ENCODE measurements at regions not wholly inside any gene's neighbourhood (a gene's known extent, or its start where the extent isn't known, plus 50 kb on each side); places are given as distances from the start of the nearest gene placed in this dataset.

GRCh38 chr4:187544461-187545053, 451.0 kb upstream of the ZFP42 start:
- DNase-seq: no peak

- DNase-seq: no peak
Measured at GRCh38 chr4:187547316-187547715, 448.3 kb upstream of the ZFP42 start.

GRCh38 chr4:187550256-187550950, 445.2 kb upstream of the ZFP42 start:
- DNase-seq: peak; percentile 20

- no peak for DNase-seq
Measured at GRCh38 chr4:187552781-187553180, 442.8 kb upstream of the ZFP42 start.

- no peak for DNase-seq
Measured at GRCh38 chr4:187555174-187555573, 440.4 kb upstream of the ZFP42 start.

- DNase-seq: no peak
Measured at GRCh38 chr4:187558391-187558790, 437.2 kb upstream of the ZFP42 start.

- DNase-seq: no peak
Measured at GRCh38 chr4:187562345-187562744, 433.2 kb upstream of the ZFP42 start.

GRCh38 chr4:187565416-187565815, 430.2 kb upstream of the ZFP42 start:
- DNase-seq: no peak

GRCh38 chr4:187569871-187570270, 425.7 kb upstream of the ZFP42 start:
- no peak for DNase-seq

- DNase-seq: no peak
Measured at GRCh38 chr4:187575706-187576105, 419.9 kb upstream of the ZFP42 start.

GRCh38 chr4:187576751-187577150, 418.8 kb upstream of the ZFP42 start:
- DNase-seq: no peak

- DNase-seq: no peak
Measured at GRCh38 chr4:187577941-187578480, 417.6 kb upstream of the ZFP42 start.

GRCh38 chr4:187586892-187587291, 408.7 kb upstream of the ZFP42 start:
- no peak for DNase-seq

GRCh38 chr4:187598196-187598595, 397.4 kb upstream of the ZFP42 start:
- DNase-seq: no peak

- DNase-seq: peak; percentile 59
Measured at GRCh38 chr4:187602339-187603092, 393.1 kb upstream of the ZFP42 start.

- peak; percentile 12 for DNase-seq
Measured at GRCh38 chr4:187603093-187604025, 392.2 kb upstream of the ZFP42 start.

- DNase-seq: no peak
Measured at GRCh38 chr4:187604984-187605383, 390.6 kb upstream of the ZFP42 start.

- peak; percentile 23 for DNase-seq
Measured at GRCh38 chr4:187606581-187606980, 389.0 kb upstream of the ZFP42 start.

- DNase-seq: peak; percentile 68
Measured at GRCh38 chr4:187608001-187608421, 387.6 kb upstream of the ZFP42 start.

- no peak for DNase-seq
Measured at GRCh38 chr4:187612301-187612700, 383.3 kb upstream of the ZFP42 start.

GRCh38 chr4:187613089-187613839, 382.3 kb upstream of the ZFP42 start:
- no peak for DNase-seq

GRCh38 chr4:187615972-187616371, 379.6 kb upstream of the ZFP42 start:
- DNase-seq: no peak
